Inflammatory macrophage treated with lipopolysaccharide for 4 hours (primary cell): ENCODE measurements at regions not wholly inside any gene's neighbourhood (a gene's known extent, or its start where the extent isn't known, plus 50 kb on each side); places are given as distances from the start of the nearest gene placed in this dataset.

Experiments
- DNase-seq: peaks from one replicate; pipeline ENCODE4 v3.0.0-alpha.2; 2020

DNA sequence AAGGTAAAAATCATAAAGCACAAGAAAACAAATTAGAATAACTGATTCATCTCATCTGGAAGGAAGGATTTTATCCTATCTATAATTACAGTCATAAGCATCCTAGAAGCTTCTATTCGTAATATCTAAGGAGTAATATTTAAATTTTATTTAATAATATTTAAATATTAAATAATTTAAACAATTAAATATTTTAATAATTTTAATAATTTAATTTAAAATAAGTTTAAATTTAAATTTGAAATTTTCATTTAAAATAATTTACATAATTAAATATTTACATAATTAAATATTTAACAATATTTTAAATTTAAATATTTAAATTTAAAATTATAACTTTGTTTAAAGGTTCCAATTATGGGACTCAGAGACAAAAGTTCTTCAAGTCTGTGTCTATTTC is 127.5 kb upstream of the GK2 start:
- no peak for DNase-seq

DNA sequence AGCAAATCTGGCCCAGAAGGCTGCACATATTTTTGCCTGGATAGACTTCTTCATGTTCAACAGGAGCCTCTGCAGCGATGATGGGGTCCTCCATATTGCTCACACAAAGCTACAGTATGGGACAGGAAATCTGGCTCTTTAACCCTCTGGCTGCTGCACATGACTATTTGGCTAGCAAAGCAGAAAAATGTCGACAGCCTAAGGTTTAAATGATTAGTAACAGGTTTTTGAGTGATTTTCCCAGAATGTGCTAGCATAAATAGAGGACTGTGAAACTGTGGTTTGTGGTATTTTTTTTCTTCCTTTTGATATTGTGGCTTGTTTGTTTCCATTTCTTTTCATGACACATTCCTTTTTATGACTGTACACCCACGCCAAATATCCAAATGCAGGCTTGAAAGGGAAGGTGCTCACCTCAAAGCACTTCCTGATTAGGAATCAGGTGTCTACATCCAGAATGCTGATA is 120.2 kb upstream of the GK2 start:
- no peak for DNase-seq

DNA sequence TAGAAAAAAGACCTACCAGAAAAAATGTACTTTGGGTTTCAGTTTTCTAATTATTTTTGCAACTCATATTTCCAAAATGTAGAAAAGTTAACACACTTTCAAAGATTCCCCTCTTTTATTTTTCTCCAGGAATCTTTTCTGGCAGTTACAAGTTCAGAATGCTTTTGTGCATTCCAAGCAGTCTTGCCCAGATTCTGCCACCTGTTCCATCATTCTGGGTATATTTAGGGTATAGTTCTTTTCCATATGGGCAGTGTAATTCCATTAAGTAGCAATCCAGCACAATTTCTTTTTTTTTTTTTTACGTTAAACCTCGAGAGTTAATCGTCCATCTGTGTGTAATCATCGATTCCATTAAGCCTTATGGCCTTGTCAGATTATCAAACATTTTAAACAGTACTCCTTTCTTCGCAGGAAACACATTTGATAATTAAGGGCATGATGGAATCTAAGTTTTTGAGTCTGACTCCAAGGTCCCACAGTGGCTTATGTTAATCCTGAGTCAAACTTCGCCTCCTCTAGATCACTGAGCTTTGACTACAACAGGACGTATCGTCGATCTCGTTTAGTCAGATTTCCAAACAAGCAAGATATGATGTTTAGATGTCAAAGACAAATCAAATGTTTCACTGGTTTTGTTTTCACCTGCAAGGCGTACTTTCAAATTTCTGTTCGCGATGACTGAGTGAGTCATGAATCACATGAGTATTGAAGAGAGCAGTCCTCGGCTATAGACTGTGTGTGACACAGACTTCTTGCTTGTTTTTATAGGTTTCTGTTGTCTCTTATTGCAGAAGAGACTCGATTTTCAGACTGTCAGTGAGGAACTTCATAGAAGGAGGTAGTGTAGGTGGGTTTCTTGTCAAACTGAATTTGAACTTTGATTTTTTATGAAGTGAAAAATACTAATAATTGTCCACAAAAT is 118.9 kb upstream of the GK2 start:
- no peak for DNase-seq

DNA sequence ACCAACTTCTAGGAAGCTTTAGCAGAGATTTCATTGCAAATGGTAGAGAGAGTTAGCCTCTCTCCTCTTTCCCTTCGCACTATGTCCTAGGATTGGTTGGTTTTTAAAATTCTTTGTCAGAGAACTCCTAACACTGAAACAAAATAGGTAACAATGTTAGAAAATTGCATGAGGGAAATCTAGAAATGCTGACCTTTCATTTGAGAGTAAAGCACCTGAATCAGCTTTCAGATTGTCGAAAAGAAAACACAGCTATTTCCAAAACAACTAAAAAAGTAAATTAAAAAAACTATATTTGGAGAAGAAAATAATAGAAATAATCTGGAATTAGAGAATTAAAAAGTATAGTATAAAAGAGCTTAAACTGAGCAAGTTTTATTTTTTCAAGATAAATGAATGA is 108.1 kb upstream of the GK2 start:
- no peak for DNase-seq

DNA sequence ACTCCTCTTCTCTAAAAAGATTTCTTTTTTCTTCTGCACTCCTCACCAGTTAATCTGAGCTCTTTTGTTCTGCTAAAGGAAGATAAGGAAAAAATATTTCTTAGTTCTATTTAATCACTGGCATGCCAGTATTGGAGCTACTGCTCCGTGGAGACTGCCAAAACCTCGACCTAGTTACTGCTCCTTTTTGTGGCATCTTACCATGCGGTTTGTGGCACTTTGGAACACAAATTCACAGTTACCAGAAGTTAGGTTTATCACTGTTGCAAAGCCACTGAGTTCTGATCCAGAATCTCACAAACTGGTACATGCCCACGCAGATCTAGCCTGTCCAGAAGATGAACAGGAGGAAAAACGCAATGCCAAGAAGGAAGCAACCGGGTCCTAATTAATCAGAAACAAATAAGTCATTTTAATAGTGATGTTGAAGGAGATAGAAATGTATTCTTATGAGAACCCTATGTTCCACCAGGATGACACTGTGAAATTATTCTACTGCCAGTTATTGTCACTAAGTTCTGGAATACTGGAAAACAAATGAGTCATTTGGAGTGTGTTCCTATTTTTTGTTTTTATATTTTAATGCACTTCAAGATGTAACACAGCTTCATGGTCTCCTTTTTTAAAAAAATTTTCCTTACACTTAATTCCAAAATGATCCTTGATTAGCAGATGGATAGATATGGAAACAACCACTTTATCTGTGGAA is 106.7 kb upstream of the GK2 start:
- DNase-seq: no peak

DNA sequence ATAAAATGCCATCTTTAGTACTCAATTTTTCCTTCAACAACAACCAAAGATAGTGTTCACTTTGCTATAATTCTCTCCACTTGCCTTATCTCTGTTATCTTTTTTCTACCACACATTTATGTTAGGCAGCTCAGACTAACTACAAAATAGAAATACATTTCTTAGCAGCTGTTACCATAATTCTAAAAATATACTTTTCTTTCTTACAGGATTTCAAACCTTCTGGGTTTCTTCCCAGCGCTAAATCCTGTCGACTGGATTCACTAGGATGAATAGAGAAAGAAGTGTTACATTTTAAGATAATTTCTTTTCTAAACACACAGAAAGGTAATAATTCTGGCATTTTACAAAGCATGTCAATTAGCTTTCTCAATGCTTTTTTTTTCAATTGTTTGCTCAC is 105.5 kb upstream of the GK2 start:
- DNase-seq: no peak

DNA sequence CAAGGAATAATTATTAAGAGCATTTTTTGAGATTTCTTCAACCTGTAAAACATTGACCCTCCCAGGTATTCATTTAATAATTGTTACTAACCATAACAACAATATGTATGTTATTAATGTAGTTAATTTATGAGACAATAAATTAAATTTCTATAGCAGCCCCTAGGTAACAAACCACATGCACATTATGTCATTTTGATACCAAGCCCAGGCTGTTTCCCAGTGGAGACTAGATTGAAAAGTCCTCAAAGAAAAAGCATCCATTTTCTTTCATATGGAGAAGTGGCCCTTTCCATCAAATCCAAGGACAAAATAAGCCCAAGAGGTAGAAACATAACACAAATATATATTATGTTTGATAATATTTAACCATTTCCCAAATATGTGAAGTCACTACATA is 104.3 kb upstream of the GK2 start:
- DNase-seq: no peak

DNA sequence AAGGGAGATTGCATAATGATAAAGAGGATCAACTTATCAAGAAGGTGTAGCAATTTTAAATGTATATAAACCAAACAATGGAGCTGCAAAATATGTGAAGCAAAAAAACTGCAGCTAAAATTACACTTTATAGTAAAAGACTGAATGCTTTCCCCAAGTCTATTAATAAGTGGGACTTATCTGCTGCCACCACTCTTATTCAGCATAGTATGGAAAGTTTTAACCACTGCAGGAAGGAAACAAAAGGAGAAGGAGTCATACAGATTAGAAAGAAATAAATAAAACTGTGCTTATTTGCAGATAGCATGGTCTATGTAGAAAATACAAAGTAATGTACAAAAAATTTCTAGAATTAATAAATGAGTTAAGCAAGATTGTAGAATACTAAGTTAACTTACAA is 94.1 kb upstream of the GK2 start:
- no peak for DNase-seq

DNA sequence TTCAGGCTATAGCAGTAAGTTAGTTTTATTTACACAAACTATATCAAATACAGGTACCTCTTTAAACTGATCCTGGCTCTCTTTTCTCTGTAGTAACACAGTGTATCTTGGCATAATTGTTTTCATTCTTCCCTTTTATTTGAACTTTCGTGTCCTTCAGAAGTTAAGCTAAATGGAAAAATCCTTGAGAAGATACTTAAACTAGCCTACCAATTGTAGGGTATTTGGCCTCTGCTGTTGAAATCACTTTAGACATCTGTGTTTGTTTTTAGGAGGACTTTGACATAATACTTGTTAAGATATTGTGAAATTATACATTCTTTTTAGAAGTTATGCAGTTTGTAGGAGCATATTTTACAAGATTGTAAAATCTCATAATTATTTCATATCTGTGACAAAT is 90.3 kb upstream of the GK2 start:
- DNase-seq: no peak

DNA sequence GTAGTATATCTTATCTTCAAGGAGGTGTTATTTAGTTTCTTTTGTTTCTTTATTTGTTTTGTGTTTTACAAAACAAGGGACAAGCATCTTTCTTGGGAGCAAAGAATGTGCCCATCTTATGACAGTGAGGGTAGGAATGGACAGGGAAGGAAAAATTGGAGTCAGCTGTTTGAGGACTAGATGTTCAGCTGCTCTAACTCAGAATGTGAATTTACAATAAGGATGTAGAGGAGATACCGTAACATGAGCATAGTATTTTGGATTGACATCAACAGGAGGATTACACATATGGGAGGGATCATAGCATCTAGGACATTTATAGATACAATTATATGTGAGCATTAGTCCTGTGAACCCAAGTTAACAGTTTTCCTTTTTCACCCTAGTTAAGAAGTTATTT is 89.0 kb upstream of the GK2 start:
- no peak for DNase-seq

DNA sequence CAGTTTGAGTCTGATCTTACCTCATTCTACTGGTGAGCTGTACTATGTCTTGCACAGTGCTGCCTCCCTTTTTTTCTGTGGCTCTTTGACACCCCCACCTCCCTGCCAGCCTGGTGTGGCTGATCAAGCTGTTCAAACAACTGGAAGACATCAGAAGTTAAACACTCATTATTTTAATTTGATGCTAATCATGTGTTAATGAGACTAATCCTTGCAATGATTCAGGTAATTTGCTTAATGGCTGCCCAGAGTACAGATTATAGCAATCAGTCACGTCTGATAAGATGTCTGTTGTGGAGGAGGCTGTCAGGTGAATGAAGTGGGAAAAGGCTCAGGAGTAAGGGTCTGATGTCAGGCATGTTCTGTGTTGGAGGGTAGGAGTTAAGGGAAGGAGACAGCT is 87.4 kb upstream of the GK2 start:
- DNase-seq: no peak

DNA sequence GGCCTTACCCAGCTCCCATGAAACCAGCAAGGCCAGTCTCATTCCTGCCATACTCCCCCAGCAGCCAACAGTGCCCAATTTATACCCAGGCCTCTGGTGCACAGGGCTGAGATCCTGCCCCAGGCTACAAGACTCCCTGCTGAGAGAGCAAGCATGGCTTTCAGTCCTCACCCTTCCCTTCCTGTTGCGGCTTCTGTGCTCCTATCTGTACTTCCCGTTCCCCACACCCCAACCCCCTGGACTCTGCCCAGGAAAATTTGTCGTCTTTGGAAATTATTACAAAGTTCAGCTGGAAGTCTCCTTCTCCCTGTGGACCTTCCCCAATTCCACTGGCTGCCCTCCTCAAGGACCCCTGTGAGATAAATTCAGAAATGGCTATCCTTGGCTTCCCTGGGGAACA is 84.1 kb upstream of the GK2 start:
- DNase-seq: no peak

DNA sequence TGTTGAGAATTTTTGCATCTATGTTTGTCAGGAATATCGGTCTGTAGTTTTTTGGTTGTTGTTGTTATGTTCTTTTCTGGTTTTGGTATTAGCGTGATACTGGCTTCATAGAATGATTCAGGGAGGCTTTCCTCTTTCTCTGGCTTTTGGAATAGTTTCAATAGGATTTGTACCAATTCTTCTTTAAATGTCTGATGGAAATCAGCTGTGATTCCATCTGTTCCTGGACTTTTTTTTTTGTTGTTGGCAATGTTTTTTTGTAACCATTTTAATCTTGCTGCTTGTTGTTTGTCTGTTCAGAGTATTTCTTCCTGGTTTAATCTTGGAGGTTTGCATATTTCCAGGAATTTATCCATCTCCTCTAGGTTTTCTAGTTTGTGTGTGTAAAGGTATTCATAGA is 81.5 kb upstream of the GK2 start:
- DNase-seq: no peak

DNA sequence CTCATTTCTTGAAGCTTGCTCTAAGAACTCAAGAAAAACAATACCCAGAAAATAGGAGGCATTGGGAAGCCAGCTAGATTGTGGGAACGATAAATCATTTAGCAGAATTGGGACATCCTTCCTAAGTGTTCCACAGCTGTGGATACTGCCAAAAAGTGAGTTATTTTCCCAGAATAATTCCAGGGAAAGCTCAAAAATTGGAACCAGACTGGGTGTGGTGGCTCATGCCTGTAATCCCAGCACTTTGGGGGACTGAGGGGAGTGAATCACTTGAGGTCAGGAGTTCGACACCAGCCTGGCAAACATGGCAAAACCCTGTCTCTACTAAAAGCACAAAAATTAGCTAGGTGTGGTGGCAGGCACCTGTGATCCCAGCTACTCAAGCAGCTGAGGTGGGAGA is 68.2 kb upstream of the GK2 start:
- no peak for DNase-seq

DNA sequence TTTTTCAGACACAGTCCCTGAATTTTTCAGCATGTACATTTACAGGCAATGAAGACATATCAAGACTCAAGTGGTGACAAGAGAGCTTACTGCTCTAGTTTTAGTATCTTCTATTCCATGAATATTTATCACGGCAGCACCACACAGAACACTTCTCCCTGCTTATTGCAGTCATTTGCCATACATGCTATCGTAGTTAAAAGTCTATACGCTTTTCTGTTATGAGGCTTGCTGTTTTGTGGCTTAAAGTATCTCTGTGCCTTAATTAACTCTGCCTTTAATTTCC is 65.4 kb upstream of the GK2 start:
- DNase-seq: no peak

DNA sequence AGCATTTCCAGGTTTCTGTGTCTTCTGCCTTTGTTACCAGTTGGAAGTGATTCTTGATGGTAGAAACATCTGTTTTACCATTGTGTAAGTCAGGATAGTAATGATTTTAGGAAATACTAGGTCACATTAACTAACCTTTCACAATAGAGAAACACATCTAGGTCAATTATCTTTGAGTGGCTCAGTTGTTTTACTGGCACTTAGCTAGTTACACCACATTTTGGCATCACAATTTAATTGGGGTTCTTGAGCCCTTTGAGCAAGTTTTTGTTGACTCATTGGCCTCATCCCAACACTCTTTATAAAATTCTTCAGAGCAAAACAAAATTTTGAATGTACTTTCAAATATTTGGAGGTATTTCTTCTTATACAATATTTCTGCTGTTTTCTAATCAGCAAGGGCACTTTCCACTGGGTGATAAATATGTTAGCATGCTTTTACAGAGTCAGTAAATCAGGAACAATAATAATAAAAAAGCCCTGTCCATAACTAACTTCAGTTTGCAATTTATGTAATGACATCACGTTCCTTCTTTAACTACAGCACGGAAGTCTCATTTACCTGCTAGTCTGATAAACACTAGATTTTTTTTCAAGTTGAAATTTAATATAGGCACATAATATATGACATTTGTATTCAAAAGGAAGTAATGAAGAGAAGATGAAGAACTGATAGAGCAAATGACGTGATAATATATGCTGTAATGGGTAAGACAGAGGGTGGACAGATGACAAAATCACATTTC is 64.8 kb upstream of the GK2 start:
- no peak for DNase-seq

DNA sequence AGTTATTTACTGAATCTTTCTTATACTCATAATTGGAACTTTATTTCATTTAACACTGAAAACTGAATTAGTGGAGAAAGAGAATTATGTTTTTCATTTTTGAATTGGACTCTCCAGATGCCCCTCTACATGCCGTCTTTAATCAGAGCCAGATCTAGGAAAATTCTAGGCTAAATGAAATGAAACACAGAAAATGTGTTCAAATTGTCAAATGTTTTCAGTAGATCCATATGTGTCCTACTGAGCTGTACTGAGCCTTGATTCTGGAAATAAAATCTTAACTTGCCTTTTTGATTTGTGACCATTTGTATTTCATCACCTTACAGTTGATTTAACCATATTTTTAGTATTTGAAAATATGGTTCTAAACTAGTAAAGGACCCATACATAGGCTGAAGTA is 64.0 kb upstream of the GK2 start:
- no peak for DNase-seq

DNA sequence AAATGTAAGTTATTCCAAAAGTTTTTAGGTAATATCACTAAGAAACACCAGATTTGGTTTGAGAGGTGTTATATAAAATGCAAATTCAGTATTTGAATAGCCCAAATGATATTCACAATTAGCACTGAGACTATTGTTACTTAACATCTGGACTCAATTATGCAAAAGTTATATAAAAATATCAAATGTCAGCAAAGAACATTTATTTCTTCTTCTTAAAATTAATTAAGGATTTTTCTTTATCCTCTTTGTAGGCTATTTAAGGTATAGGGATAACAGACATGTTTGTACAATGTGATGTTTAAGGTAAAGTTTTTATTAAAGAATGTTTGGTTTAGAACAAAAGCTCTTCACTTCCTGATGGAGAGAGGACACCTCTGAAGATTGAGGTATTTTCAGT is 63.3 kb upstream of the GK2 start:
- no peak for DNase-seq

DNA sequence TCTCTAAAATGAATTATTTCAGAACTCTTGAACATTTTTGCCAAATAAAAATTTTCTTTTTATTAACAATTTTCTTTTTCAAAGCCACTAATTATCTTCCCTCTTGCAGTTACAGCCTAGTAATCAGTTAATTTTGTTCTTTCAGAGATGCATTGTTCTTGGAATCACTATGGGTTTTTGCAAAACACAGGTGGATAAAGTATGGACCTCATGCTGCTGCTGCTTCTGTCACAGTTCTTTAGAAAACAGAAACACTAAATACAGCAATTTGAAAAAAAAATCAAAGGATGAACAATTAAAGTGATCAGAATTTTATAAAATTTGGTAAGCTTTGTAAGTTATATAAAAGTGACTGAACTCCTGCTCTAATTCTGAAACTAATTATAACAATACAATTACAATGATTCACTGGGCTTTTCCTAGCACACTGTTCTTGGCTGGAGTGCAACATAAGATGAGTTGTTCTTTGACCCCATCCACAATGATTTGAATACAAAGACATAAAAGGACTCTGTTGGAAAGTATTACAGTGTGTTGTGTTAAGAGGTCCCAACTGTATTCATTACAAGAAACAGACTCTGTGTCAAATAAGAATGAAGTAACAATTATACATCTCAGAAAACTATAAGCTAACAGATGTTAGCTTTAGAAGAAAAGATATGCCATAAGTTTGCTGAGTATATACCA is 59.4 kb upstream of the GK2 start:
- DNase-seq: no peak

DNA sequence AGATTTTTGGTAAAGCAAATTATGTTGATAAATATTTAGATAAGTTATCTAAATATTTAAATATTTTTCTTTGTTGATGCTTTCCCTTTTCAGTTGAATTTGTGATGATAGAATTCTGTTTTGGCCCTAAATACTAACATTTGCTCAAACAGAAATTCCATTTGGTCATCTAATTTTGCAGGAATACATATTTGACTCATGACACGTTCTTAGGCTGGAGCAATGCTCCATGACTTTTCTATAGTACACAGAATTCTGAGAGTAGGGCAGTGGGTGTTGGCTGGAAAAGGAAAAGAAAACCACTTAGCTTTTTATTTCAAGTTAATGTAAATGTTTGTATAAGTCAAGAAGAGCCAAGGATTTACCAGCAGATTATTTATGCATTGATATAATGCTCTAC is 58.6 kb upstream of the GK2 start:
- no peak for DNase-seq
